OCI-LY3 (cell line): ENCODE measurements at regions not wholly inside any gene's neighbourhood (a gene's known extent, or its start where the extent isn't known, plus 50 kb on each side); places are given as distances from the start of the nearest gene placed in this dataset.

Experiments used
- H2AFZ ChIP-seq: fragments of 200-600, 300-600 bp; shearing (Covaris generic); 2 replicates; pipeline ENCODE4 v1.6.0; 2014; ENCODE audit warnings: antibody characterized with exemption, low read depth, low read length
- H3K27ac ChIP-seq: fragments of 200-600, 300-600 bp; sonication (generic); 2 replicates; pipeline ENCODE4 v1.5.1; 2014; ENCODE audit warnings: mild to moderate bottlenecking, low read length, moderate library complexity, mixed read lengths
- H3K27me3 ChIP-seq: fragments of 200-600, 300-600 bp; sonication (generic); 2 replicates; pipeline ENCODE4 v1.6.1; 2014; ENCODE audit warnings: low read depth, low read length, mixed read lengths
- H3K36me3 ChIP-seq: fragments of 200-600, 300-600 bp; sonication (generic); replicated peaks from 2 replicates; pipeline ENCODE3; 2014; ENCODE audit warnings: low read depth, low read length, mixed read lengths
- H3K4me1 ChIP-seq: fragments of 300-600, 200-600 bp; sonication (generic); 2 replicates; pipeline ENCODE4 v1.6.1; 2014; ENCODE audit warnings: low read length, mixed read lengths
- H3K4me2 ChIP-seq: fragments of 200-600, 300-600 bp; sonication (generic); 2 replicates; pipeline ENCODE4 v1.6.1; 2014; ENCODE audit warnings: low read length, mixed read lengths
- H3K4me3 ChIP-seq: fragments of 300-600, 200-600 bp; sonication (generic); 2 replicates; pipeline ENCODE4 v1.5.1; 2014; ENCODE audit warnings: antibody characterized with exemption, mild to moderate bottlenecking, low read length, moderate library complexity
- H3K79me2 ChIP-seq: fragments of 300-600, 200-600 bp; shearing (Covaris generic); 2 replicates; pipeline ENCODE4 v1.6.1; 2014; ENCODE audit warnings: mild to moderate bottlenecking, low read length, mixed read lengths
- H3K9ac ChIP-seq: fragments of 300-600, 200-600 bp; shearing (Covaris generic); 2 replicates; pipeline ENCODE4 v1.6.0; 2014; ENCODE audit warnings: mild to moderate bottlenecking, low read length, moderate library complexity
- H3K9me3 ChIP-seq: fragments of 200-600, 300-600 bp; shearing (Covaris generic); 2 replicates; pipeline ENCODE4 v1.6.1; 2014; ENCODE audit warnings: low read length, mixed read lengths; ENCODE audit not compliant: insufficient read depth
- H4K20me1 ChIP-seq: fragments of 200-600, 300-600 bp; sonication (generic); 2 replicates; pipeline ENCODE4 v1.6.1; 2016; ENCODE audit warnings: low read length, mixed read lengths; ENCODE audit not compliant: insufficient read depth
- EZH2phosphoT487 ChIP-seq: fragments of 200-600 bp; shearing (Covaris generic); IDR thresholded peaks from 2 replicates; pipeline ENCODE4 v1.6.1; 2018; ENCODE audit warnings: antibody characterized with exemption, mixed run types, low read depth
- TF ChIP-seq, protein P1 (sequence below): fragments of 200-600, 300-600 bp; sonication (generic); IDR thresholded peaks from 2 replicates; pipeline ENCODE4 v1.5.1; 2014; ENCODE audit warnings: antibody characterized with exemption, low read length, low read depth

DNA sequence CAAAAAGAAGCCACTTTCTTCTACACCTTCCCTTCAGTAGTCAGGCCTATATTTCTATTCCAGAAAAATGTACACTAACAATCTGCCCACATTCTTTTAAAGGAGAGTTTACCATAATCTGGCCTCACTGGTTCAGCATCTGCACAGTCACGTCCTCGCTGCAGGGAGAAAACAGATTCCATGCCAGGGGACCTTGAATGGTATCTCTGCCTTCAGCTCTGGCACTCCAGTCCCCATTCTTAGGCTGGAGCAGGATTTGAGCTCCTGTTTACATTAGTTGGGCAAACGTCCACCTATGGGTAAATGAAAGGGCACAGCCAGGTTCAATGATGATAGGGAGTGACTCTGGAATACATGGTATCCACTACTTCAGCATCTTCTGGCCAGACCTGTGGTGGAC, 371.0 kb upstream of the MTPN start:
- Histone ChIP-seq H3K27me3 (no peaks in the 10 kb centered on the region), H3K4me3 (no peak overlapping the region), H2AFZ (no peak overlapping the region), H3K9me3 (no peaks in the 10 kb centered on the region), H3K4me2 (no peak overlapping the region), H3K36me3 (no peaks in the 10 kb centered on the region), H4K20me1 (no peaks in the 10 kb centered on the region), H3K27ac (no peak overlapping the region), H3K79me2 (no peaks in the 10 kb centered on the region), H3K4me1 (peaks cover 5% of the 10 kb centered on the region), H3K9ac (no peak overlapping the region)
- TF ChIP-seq, protein P1, sequence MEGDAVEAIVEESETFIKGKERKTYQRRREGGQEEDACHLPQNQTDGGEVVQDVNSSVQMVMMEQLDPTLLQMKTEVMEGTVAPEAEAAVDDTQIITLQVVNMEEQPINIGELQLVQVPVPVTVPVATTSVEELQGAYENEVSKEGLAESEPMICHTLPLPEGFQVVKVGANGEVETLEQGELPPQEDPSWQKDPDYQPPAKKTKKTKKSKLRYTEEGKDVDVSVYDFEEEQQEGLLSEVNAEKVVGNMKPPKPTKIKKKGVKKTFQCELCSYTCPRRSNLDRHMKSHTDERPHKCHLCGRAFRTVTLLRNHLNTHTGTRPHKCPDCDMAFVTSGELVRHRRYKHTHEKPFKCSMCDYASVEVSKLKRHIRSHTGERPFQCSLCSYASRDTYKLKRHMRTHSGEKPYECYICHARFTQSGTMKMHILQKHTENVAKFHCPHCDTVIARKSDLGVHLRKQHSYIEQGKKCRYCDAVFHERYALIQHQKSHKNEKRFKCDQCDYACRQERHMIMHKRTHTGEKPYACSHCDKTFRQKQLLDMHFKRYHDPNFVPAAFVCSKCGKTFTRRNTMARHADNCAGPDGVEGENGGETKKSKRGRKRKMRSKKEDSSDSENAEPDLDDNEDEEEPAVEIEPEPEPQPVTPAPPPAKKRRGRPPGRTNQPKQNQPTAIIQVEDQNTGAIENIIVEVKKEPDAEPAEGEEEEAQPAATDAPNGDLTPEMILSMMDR: no peak
- no peak for TF ChIP-seq EZH2phosphoT487

DNA sequence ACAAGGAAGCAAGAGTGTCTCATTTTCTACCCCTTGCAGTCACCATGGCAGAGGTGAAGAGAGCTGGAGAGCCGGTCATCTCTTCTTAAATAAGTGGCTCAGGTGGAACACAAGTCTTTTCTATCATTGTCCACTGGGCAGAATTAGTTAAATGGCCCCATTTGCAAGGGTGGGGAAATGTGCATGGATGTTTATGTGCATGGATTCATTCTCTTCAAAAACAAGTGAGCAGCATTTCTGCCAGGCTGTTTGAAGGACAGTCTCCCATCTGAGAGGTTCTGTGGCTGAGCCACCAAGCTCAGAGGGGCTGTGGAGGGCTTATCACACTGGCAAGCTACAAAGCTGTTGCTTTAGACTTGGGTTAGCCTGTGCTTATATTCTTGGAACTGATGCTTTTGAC, 370.3 kb upstream of the MTPN start:
- Histone ChIP-seq H4K20me1 (no peaks in the 10 kb centered on the region), H3K36me3 (no peaks in the 10 kb centered on the region), H3K9me3 (no peaks in the 10 kb centered on the region), H3K79me2 (no peaks in the 10 kb centered on the region), H2AFZ (no peak overlapping the region), H3K4me1 (no peaks in the 10 kb centered on the region), H3K4me3 (no peak overlapping the region), H3K27ac (no peak overlapping the region), H3K27me3 (no peaks in the 10 kb centered on the region), H3K9ac (no peak overlapping the region), H3K4me2 (no peak overlapping the region)
- TF ChIP-seq EZH2phosphoT487: no peak
- TF ChIP-seq, protein P1: no peak

DNA sequence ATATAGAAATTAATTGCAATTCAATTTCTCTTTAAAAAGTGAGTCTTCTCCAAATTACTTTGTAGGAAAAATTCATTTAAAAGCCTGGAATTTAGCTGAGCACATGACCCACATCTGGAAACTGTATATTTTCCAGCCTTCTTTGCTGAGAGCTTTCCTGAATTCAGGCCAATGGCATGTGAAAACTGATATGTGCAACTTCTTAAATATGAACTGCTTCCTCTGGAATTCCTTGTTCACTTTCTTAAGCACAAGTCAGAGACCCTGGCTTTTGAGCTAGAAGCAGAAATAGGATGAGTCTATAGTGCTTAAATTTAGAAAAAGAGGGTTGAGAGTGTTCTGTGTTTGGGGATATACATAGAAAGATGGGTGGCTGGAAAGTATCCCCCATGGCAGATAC, 365.1 kb upstream of the MTPN start:
- Histone ChIP-seq H3K36me3 (no peaks in the 10 kb centered on the region), H3K4me3 (no peak overlapping the region), H3K27me3 (no peaks in the 10 kb centered on the region), H3K9ac (no peak overlapping the region), H4K20me1 (no peaks in the 10 kb centered on the region), H3K79me2 (no peaks in the 10 kb centered on the region), H2AFZ (no peak overlapping the region), H3K9me3 (no peaks in the 10 kb centered on the region), H3K27ac (no peak overlapping the region), H3K4me1 (no peaks in the 10 kb centered on the region), H3K4me2 (no peak overlapping the region)
- TF ChIP-seq, protein P1: no peak

DNA sequence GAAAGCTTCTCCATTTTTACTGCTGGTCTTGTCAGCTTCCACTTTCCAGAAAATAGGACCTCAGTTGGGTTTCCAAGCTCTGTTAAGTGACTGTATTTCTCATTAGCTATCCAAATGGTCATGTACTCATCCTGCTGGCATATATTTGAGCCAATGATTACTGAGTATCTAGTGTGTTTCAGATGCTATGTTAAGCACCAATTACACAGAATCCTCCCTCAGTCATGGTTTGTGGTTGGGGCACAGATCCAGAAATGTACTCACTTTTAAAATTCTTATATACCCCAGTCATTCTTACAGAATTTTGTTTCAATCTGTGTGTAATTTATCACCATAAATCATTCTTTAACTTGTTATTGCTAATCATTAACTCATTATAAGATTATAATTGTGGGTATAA, 362.3 kb upstream of the MTPN start:
- H4K20me1 ChIP-seq: no peaks in the 10 kb centered on the region
- no peak overlapping the region for H3K27ac ChIP-seq
- H3K9me3 ChIP-seq: no peaks in the 10 kb centered on the region
- no peaks in the 10 kb centered on the region for H3K79me2 ChIP-seq
- H3K4me2 ChIP-seq: no peak overlapping the region
- no peaks in the 10 kb centered on the region for H3K27me3 ChIP-seq
- H3K4me3 ChIP-seq: no peak overlapping the region
- no peak overlapping the region for H3K9ac ChIP-seq
- no peak overlapping the region for H2AFZ ChIP-seq
- no peaks in the 10 kb centered on the region for H3K4me1 ChIP-seq
- TF ChIP-seq, protein P1: no peak
- TF ChIP-seq EZH2phosphoT487: no peak
- no peaks in the 10 kb centered on the region for H3K36me3 ChIP-seq
